ENCODE measurements at regions not wholly inside any gene's neighbourhood (a gene's known extent, or its start where the extent isn't known, plus 50 kb on each side); places are given as distances from the start of the nearest gene placed in this dataset.
"Not testable (repeated sequence)": the region's sequence is repeated elsewhere in the genome, so short reads cannot be mapped to it uniquely, and the experiment has no call there.

DNA sequence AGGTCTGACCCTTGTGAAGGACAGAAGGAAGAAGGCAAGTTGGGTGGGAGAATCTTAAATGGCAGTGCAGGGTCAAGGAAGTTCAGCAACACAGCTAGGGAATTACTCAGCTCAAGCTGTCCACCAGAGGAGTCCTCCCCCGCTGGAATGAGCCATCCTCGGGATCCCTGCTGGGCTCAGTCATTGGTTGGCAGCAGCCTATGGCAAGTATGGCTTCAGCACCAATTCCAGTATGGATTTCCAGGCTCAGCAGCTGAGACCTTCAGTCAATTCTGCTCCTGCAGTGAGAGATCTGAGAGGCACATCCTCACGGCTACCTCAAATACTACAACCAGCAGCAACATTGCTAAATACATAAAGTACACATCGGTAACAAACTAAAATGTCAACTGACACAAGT lies 280.6 kb upstream of the PIK3R1 start:
- no peak for DNase-seq (ENCODE audit: low read depth)

DNA sequence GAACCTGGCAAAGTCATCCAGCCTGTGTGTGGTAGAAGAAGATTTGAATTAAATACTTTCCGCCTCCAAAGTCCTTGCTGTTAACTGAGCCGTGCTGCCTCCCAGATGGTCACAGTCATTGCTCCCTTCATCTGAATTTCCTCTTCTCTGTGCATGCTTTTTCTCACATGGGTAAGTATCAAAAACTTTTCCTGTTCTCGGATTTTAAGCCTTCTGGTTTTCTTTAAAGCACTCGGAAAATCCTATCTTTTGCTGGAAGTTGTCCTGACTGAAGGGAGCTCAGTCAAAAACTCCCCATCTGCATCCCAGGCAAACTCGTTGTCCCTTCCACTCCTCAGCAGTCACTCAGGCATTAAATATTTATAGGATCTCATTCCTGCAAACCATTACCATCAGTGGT lies 290.0 kb upstream of the PIK3R1 start:
- DNase-seq (ENCODE audit: low read depth): no peak

DNA sequence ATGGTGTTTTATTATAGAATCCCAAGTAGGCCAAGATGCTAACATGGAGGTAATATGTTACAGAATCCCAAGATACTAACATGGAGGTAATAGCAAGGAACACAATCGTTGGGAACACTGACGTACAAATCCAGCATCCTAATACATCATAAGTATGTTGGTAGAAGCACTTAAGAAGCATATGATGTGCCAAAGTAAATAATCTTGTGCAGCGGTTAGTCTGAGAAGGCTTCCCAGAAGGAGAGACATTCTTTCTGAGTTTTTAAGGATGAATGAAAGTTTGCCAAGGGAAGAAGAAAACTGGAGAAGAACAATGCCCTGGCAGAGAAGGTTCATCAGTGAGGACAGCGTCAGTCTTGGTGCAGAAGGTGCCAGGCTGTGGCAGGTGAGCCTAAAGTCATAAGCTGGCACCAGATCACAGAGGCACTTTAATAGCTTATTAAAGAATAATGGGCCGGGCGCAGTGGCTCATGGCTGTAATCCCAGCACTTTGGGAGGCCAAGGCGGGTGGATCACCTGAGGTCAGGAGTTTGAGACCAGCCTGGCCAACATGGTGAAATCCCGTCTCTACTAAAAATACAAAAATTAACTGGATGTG lies 294.5 kb upstream of the PIK3R1 start:
- DNase-seq (ENCODE audit: low read depth): no peak

DNA sequence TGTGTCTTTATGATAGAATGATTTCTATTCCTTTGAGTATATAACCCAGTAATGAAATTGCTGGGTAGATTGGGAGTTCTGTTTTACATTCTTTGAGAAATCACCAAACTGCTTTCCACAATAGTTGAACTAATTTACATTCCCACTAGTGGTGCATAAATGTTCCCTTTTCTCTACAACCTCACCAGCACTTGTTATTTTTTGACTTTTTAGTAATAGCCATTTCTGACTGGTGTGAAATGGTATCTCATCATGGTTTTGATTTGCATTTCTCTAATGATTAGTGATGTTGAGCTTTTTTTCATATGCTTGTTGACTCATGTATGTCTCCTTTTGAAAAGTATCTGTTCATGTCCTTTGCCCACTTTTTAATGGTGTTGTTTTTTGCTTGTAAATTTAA lies 296.0 kb upstream of the PIK3R1 start:
- not testable (repeated sequence) for DNase-seq (ENCODE audit: low read depth)

DNA sequence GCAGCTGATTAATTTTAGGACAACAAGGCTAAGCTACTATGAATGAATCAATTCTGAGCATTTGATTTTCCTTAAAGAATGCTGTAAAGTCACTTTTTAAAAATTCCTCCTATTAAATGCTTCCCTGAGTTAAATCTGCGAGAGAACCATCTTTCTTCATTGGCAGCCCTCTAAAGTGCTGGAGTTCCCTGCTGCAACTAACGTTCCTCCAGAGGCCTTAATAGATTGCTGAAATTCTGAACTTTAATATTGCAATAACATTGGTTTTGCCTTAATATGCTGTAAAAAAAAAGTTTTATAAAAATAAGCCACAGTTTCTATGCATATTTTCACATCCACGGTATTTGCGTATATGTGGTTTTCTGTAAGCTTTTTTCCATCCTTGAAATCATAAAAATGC lies 298.0 kb upstream of the PIK3R1 start:
- no peak for DNase-seq (ENCODE audit: low read depth)

DNA sequence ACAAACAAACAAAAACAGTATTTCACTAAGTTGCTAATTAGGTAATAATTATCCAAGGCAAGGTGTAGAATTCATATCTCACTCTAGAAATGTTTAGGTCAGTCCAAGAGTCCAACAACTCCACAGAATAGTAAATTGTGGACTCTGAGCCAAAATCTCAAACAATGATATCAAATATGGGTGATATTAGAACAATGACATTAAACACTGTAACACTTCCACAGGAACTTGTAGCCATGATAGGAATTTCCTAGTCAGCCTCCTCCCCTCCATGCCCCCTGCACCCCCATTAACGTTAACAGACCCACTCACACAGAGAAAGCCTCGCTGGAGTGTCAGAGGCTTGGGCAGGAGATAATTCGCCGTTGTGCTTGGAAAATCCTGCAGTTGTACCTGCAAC lies 305.0 kb upstream of the PIK3R1 start:
- DNase-seq (ENCODE audit: low read depth): no peak

DNA sequence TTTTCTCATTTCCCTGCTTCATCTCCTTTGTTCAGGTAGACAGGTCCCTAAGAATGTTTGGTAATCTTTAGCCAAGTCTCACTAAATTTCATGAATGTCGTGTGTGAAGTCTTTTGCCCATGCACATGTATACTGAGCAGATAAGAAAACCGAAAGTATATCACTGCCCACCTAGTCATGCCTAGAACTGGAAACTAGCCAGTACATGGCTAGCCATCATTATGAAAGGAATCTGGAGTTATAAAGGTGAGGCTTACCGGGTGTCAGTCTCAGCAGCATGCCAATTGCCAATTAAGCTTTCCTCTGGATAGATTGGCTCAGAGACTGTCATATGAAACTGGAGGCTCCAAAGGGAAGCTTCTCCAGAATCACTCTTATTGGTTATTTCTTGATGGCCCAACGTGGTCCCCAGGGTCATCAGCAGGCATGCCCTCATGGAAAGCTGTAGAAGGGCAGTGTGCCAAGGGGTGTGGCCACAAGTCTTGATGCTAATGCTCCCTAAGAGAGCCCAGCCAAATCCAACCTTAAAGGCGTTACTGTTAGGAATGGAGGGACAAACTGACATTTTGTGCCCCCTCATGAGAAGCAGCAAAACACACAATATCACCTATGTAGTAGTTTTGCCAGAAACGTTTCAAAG lies 307.3 kb upstream of the PIK3R1 start:
- DNase-seq (ENCODE audit: low read depth): no peak

DNA sequence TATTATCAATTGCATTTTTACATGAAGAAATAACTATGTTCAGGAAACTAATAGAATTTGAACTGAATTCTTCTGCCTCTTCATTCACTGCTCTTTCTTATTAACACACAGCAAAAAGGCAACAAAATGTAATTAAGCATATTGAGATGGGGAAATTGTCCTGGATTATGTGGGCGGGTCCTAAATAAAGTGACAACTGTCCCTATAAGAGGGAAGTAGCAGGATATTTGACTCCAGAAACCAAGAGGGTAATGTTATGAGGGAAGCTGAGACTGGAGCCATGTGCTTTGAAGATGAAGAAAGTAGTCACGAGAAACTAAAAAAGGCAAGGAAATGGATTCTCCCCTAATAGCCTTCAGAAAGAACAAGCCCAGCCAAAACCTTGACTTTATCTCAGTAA lies 311.2 kb upstream of the PIK3R1 start:
- no peak for DNase-seq (ENCODE audit: low read depth)

DNA sequence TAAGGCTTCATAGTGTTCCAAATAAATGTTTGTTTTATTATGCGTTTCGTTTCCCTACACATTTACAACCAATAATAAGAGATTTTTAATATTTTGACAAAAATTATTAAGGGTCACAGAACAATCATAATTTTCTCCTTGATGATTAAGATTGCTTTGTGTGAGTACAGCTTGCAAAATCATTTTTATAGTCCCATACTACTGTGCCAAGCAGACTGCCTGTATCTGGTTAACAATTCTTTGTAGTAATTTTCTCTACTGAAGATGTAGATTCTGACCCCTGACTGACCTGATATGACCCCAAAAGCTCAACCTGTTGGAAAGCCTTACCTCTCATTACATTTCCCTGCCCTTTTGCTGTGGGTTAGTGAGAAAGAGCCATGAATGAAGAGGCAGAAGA lies 311.9 kb upstream of the PIK3R1 start:
- no peak for DNase-seq (ENCODE audit: low read depth)

DNA sequence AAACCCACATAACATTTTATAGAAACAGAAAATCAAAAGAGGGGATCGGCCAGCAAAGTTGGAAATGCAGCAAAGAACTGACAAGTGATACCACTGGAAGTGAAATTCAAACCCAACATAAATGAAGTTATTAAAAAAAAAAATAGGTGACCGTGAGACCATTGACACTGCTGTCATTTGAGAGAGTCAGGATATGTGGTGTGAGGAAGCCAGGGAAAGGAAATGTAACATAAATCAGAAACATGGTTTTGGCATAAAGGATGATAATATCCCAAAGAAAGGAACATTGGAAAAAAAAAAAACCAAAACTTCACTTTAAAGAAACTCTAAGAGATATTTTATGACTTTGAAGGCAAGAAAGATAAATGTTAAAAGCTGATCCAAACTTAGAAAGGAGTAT lies 312.4 kb upstream of the PIK3R1 start:
- DNase-seq (ENCODE audit: low read depth): no peak

DNA sequence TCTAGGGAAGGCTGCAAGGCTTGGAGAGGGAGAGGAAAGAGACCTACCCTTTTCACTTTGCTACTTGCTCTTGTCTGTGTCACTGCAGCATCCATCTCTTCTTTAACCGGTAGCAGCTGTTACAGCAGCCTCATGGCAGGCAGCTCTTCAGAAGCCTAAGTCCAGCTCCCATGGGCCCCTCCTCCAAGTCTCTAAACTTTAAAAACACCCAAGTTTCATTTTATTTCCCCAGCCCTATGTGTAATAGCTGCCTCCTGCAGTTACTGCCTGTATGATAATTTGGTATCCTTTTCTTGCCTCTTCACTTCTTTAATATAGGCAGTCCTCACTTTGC lies 313.1 kb upstream of the PIK3R1 start:
- DNase-seq (ENCODE audit: low read depth): no peak

DNA sequence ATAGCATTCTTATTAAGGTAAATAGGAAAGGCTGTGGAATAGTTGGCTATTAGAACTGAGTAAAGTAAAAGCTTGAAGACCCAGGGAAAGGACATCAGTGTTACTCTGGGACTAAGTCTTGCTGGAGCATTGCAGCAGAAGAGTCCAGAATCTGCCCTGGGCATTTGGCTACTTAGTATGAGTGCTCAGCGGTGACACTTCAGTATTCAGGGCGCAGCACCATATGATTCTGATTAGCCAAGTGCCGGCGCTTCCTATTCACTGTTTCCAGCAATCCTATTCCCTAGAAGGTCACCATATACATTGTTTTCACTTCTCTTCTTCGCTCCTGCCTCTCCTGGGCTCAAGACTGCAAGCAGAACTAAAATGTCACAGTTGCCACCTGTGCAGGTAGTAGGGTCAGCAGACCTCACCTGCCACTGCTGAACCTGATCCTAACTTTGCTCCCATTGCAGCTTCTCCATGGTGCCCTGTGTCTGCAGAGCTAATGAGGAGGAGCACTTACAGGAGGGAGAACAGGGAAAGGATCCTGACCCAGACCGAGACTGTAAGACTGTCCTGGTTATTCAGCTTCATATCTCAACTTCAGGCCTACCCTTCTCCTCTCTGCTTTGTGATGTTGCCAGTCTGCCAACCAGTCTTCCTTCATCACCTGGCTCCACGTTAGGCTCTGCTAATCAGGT lies 313.6 kb upstream of the PIK3R1 start:
- DNase-seq (ENCODE audit: low read depth): no peak

DNA sequence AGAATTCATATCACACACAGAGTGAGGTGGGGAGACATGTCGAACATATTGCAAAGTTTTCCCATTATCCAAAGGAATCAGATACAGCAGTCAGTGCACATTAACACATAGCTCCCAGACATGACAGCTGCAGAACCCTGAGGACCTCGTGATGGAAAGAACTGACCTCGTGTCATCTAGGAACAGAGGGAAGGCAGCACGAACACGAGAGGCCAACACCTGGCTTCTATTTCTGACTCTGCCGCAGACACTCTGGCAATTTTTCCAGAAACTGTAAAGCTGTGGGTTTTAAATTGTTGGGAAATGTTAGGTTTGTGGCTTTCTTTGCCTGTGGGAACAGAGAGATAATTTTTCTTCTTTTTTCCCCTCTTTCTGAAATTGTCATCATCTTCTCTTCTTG lies 315.0 kb upstream of the PIK3R1 start:
- DNase-seq (ENCODE audit: low read depth): no peak

DNA sequence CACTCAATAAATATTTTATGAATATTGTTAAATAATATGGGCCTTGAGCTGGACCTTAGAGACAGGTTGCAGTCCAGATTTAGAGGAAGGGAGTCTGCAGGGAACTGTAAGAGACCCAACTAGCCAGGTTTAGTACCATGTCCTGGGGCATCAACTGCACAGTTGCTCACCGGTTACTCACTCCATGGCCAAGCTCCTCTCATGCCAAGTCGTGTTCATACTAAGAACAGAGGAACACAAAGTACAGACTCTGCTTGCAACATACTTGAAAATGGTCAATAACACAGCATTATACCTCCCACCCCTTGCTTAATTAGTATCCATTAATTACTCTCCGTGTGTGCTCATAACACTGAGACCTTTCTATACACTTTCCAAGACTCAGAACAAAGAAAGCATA lies 317.6 kb upstream of the PIK3R1 start:
- DNase-seq (ENCODE audit: low read depth): no peak

DNA sequence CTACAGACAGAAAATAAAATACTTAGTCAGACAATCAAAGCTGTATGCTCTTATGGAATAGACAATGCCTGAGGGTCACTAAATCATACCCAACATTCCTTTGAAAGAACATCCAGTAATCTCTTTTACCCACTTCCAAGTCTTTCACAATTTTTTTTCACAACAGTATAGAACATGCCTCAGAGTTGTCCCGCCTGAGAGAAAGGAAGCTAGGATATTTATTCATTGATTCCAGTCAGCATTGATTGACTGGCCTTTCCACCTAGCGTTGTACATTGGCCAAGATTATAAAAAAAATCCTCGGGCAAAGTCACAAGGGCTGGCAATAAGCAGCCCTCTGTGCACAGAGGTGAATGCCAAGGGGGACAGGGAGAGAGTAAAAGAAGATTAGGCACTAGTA lies 318.1 kb upstream of the PIK3R1 start:
- DNase-seq (ENCODE audit: low read depth): no peak

DNA sequence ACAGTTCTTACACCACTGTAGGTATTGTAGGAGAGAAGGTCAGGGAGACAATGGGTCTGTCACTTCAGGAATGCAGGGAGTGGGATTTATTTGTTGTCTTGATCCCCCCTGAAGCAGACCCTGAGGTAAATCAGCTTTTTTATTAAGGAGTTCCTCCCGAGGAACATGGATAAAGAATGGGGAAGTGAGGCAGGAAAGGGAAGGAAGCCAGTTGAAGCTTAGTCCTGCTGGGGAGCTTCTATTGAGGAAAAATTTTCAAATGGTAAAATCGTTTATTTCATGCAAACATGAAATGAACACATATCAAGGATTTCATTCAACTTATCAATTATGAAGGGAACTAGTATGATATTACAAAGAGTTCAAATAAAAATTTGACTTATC lies 318.6 kb upstream of the PIK3R1 start:
- DNase-seq (ENCODE audit: low read depth): no peak

DNA sequence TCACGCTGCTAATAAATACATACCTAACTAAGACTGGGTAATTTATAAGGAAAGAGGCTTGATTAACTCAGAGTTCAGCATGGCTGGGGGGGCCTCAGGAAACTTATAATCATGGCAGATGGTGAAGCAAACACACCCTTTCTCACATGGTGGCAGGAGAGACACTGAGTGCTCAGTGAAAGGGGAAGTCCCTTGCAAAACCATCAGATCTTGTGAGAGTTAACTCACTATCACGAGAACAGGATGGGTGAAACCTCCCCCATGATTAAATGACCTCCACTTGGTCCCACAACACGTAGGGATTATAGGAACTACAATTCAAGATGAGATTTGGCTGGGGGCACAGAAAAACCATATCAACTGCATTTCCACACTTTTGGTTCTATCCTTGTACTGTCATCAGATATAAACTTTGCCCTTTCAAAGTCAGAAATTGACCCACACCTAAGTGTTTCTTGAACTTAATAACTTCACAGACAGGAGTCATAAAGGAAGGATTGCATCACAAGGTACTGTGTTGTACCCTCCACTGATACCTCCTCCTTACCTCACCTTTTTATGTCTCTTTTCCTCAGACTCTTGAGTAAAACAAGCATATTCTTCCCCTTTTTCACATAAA lies 319.1 kb upstream of the PIK3R1 start:
- DNase-seq (ENCODE audit: low read depth): no peak

DNA sequence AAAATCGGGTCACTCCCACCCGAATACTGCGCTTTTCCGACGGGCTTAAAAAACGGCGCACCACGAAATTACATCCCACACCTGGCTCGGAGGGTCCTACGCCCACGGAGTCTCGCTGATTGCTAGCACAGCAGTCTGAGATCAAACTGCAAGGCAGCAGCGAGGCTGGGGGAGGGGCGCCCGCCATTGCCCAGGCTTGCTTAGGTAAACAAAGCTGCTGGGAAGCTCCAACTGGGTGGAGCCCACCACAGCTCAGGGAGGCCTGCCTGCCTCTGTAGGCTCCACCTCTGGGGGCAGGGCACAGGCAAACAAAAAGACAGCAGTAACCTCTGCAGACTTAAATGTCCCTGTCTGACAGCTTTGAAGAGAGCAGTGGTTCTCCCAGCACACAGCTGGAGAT lies 325.7 kb upstream of the PIK3R1 start:
- not testable (repeated sequence) for DNase-seq (ENCODE audit: low read depth)

DNA sequence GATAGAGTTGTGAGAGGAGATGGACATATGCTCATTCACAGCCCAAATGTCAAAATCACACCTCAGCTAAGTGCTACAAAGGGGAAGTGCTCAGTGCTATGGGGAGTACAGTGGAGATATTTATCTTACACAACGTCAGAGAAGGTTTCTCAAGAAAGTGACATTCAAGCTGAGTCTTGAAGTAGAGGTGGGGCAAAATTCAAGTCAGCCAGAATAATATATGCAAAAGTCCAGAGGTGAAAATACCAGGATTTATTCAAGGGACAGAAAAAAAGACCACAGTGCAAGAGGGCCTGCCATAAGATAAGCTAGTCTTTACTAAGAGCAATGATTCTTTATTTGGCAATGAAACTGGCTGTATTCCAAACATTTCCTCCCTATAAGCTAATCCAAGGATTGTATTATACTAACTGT lies 327.8 kb upstream of the PIK3R1 start:
- DNase-seq (ENCODE audit: low read depth): no peak

DNA sequence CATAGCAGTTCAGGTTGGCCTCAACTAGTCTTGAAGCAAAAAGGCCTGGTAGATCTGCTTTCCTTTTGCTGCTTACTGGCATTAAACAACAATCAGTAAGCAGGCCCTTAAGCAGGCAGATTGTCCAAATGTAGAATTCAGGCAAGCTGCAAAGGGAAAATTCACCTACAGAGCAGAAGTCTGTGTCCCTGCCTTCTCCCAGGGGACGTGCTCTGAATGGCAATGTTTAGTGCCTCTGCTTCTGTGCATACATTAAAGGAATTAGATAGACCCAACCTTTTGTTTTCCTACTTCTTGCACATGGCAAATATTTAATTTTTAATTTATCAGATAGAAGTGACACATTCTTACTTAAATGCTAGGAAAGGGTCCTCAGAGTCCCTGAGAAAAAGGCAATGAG lies 328.8 kb upstream of the PIK3R1 start:
- DNase-seq (ENCODE audit: low read depth): no peak

DNA sequence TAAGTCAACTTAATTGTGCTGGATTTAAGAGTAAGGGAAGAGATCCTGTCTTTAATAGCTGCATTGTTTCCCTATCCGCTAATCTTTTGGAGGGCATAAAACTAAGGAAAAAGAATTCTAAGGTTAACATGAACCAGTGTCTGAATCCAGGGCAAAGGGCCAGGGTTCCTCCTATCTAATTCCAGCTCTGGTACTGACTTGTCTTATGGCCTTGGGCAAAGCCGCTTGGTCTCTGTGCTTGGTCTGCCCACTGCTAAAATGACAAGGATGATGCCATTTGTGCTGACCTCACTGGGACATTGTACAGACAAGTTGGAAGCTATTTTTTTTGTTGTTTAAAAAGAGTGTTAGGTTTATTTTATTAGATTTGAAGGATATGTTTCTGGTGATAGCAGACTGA lies 334.7 kb upstream of the PIK3R1 start:
- DNase-seq (ENCODE audit: low read depth): no peak

DNA sequence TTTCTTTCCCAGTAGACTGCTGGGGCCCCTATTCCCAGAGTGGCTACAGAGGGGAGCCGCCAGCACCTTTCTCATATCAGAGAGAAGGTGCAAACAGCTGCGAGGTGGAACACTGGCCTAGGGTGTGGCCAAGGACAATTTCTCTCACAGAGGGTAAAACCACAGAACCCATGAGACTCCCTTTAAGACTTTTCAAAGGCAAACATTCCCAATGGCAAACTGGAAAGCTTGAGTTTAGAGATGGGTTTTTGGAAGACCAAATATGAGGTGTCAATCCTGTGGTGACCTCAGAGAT lies 335.1 kb upstream of the PIK3R1 start:
- DNase-seq (ENCODE audit: low read depth): no peak

DNA sequence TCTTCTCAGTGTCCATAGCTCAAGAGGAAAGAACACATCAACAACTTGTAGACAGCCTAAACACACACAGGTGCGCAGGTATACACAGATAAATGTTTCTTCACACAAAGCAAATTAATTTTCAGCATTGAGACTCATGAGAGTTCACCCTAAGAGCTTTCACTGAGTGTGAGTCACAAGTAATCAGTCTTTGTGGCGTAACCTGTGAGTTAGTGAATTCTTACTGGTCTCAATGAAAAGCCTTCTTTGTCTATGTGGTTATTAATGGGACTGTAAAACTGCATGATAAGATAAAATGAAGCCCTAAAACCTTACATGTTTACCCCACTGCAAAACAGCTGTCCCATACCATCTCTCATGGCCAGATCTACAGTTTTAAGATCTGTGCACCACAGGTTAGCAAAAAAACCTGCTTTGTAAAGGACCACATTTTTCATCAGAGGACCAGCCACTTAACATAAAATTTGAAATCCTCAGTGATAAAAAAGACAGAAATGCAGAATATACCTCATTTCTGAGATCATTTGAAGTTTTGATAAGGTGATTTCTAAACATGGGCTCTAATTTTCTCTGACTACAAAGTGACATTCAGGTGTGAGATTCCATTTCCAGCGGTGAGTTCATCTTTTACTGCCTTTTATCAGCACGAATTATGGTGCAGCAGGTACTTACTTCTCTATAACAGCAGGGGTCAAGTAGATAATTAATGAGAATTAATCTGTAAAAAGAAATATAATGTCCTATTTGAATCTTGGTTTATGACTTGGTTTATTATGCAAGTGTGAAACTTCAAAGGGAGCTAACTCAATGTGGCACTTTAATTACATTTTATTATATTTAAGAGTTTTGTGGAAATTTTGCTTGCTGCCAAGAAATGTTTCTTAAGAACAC lies 335.7 kb upstream of the PIK3R1 start:
- no peak for DNase-seq (ENCODE audit: low read depth)
